ENCODE measurements at regions not wholly inside any gene's neighbourhood (a gene's known extent, or its start where the extent isn't known, plus 50 kb on each side); places are given as distances from the start of the nearest gene placed in this dataset.

- TF ChIP-seq CTCF (IDR thresholded peaks at IDR 0.05) = no peak
- no peak for TF ChIP-seq POLR2A (IDR thresholded peaks at IDR 0.05)
Observed at GRCh38 chr12:89166121-89166520, 186.2 kb downstream of the DUSP6 start.
